ENCODE measurements at regions not wholly inside any gene's neighbourhood (a gene's known extent, or its start where the extent isn't known, plus 50 kb on each side); places are given as distances from the start of the nearest gene placed in this dataset.
"Not testable (repeated sequence)": the region's sequence is repeated elsewhere in the genome, so short reads cannot be mapped to it uniquely, and the experiment has no call there.

DNA sequence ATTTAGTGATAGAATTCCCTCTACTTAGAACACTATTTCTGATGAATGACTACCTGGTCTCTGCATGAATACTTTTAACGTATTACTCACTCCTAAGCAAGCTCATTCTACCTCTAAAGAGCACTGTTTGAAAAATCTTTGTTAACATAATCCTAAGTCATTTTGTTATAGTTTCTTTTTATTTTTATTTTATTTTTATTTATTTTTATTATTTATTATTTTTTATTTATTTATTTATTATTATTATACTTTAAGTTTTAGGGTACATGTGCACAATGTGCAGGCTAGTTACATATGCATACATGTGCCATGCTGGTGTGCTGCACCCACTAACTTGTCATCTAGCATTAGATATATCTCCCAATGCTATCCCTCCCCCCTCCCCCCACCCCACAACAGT, 99.6 kb downstream of the SMPDL3A start:
- TF ChIP-seq, protein P1, sequence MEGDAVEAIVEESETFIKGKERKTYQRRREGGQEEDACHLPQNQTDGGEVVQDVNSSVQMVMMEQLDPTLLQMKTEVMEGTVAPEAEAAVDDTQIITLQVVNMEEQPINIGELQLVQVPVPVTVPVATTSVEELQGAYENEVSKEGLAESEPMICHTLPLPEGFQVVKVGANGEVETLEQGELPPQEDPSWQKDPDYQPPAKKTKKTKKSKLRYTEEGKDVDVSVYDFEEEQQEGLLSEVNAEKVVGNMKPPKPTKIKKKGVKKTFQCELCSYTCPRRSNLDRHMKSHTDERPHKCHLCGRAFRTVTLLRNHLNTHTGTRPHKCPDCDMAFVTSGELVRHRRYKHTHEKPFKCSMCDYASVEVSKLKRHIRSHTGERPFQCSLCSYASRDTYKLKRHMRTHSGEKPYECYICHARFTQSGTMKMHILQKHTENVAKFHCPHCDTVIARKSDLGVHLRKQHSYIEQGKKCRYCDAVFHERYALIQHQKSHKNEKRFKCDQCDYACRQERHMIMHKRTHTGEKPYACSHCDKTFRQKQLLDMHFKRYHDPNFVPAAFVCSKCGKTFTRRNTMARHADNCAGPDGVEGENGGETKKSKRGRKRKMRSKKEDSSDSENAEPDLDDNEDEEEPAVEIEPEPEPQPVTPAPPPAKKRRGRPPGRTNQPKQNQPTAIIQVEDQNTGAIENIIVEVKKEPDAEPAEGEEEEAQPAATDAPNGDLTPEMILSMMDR (IDR thresholded peaks at IDR 0.05), result not testable (repeated sequence)
- TF ChIP-seq POLR2A (IDR thresholded peaks at IDR 0.05; ENCODE audit: low read depth), result not testable (repeated sequence)

Measured in esophagus muscularis mucosa (tissue), 3 donors.